GM12891 (cell line): ENCODE measurements at regions not wholly inside any gene's neighbourhood (a gene's known extent, or its start where the extent isn't known, plus 50 kb on each side); places are given as distances from the start of the nearest gene placed in this dataset.

ENCODE experiments used
- DNase-seq: peaks from one replicate; pipeline ENCODE4 v3.0.0; 2011; ENCODE audit warnings: low spot score; ENCODE audit not compliant: insufficient read length
- FAIRE-seq: peaks from 2 replicates; lab custom pipeline; 2011; peaks lifted over from hg19 to GRCh38; lab: Jason Lieb, UNC
- PAX5 ChIP-seq: IDR thresholded peaks from 2 replicates; pipeline ENCODE4 v1.6.1; 2011; ENCODE audit warnings: low read length, moderate library complexity, mild to moderate bottlenecking; ENCODE audit not compliant: insufficient read depth, severe bottlenecking
- POLR2A ChIP-seq: IDR thresholded peaks from 2 replicates; pipeline ENCODE4 v1.6.1; 2011; ENCODE audit warnings: low read depth, low read length, control low read depth
- POLR2AphosphoS5 ChIP-seq: IDR thresholded peaks from 2 replicates; pipeline ENCODE4 v1.6.1; 2011; ENCODE audit warnings: low read depth, low read length, control low read depth
- POU2F2 ChIP-seq: IDR thresholded peaks from 2 replicates; pipeline ENCODE4 v1.6.1; 2011; ENCODE audit warnings: low read depth, mild to moderate bottlenecking, control low read depth, low read length, moderate library complexity
- SPI1 ChIP-seq: IDR thresholded peaks from 2 replicates; pipeline ENCODE4 v1.6.1; 2011; ENCODE audit warnings: low read depth, low read length, control low read depth
- TAF1 ChIP-seq: IDR thresholded peaks from 2 replicates; pipeline ENCODE4 v1.6.1; 2011; ENCODE audit warnings: low read depth, low read length, control low read depth

GRCh38 chr18:43735570-43735969, 458.3 kb upstream of the SYT4 start:
- TF ChIP-seq PAX5 (no peak), POLR2AphosphoS5 (no peak), SPI1 (no peak), POU2F2 (no peak), POLR2A (no peak), TAF1 (no peak)
- DNase-seq (no peak), FAIRE-seq (no peak)

GRCh38 chr18:43744960-43745745, 467.9 kb upstream of the SYT4 start:
- DNase-seq (no peak), FAIRE-seq (no peak)
- TF ChIP-seq POLR2AphosphoS5 (no peak), POLR2A (no peak), POU2F2 (no peak), SPI1 (no peak), PAX5 (no peak), TAF1 (no peak)

- no peak for DNase-seq
- FAIRE-seq = no peak
- TF ChIP-seq SPI1 = no peak
- TF ChIP-seq POLR2AphosphoS5 = no peak
- TF ChIP-seq PAX5 = no peak
- no peak for TF ChIP-seq TAF1
- no peak for TF ChIP-seq POLR2A
- no peak for TF ChIP-seq POU2F2
These were observed 473.9 kb upstream of the SYT4 start for GRCh38 chr18:43751203-43751602.

- TF ChIP-seq POU2F2 (no peak), POLR2AphosphoS5 (no peak), TAF1 (no peak), SPI1 (no peak), POLR2A (no peak), PAX5 (no peak)
- DNase-seq (no peak), FAIRE-seq (no peak)
These were observed 474.5 kb upstream of the SYT4 start for GRCh38 chr18:43751835-43752234.

GRCh38 chr18:43757273-43757672, 480.0 kb upstream of the SYT4 start:
- no peak for DNase-seq
- TF ChIP-seq POU2F2 = no peak
- no peak for TF ChIP-seq SPI1
- TF ChIP-seq POLR2A = no peak
- no peak for TF ChIP-seq TAF1
- no peak for TF ChIP-seq POLR2AphosphoS5
- TF ChIP-seq PAX5 = no peak
- FAIRE-seq = no peak

GRCh38 chr18:43758734-43759133, 481.4 kb upstream of the SYT4 start:
- DNase-seq (no peak), FAIRE-seq (no peak)
- TF ChIP-seq POU2F2 (no peak), PAX5 (no peak), POLR2A (no peak), SPI1 (no peak), TAF1 (no peak), POLR2AphosphoS5 (no peak)

- no peak for TF ChIP-seq TAF1
- no peak for TF ChIP-seq POLR2AphosphoS5
- TF ChIP-seq POU2F2 = no peak
- TF ChIP-seq POLR2A = no peak
- TF ChIP-seq PAX5 = no peak
- TF ChIP-seq SPI1 = no peak
- no peak for FAIRE-seq
- no peak for DNase-seq
These were observed 482.7 kb upstream of the SYT4 start for GRCh38 chr18:43760010-43760409.

- FAIRE-seq (no peak), DNase-seq (no peak)
- no peak for TF ChIP-seq PAX5
- TF ChIP-seq POLR2AphosphoS5 = no peak
These were observed 495.6 kb upstream of the SYT4 start for GRCh38 chr18:43772907-43773306.

GRCh38 chr18:43774497-43774896, 497.2 kb upstream of the SYT4 start:
- TF ChIP-seq POLR2AphosphoS5 (no peak), SPI1 (no peak), TAF1 (no peak), PAX5 (no peak), POU2F2 (no peak), POLR2A (no peak)
- DNase-seq = no peak
- no peak for FAIRE-seq

GRCh38 chr18:43775591-43775990, 498.3 kb upstream of the SYT4 start:
- FAIRE-seq = no peak
- TF ChIP-seq SPI1 = no peak
- TF ChIP-seq POU2F2 = no peak
- TF ChIP-seq TAF1 = no peak
- no peak for TF ChIP-seq PAX5
- TF ChIP-seq POLR2AphosphoS5 = no peak
- no peak for TF ChIP-seq POLR2A
- no peak for DNase-seq

GRCh38 chr18:43776997-43777396, 499.7 kb upstream of the SYT4 start:
- TF ChIP-seq POLR2A = no peak
- TF ChIP-seq SPI1 = no peak
- no peak for TF ChIP-seq PAX5
- no peak for TF ChIP-seq TAF1
- TF ChIP-seq POLR2AphosphoS5 = no peak
- no peak for TF ChIP-seq POU2F2
- FAIRE-seq (no peak), DNase-seq (no peak)
